Fibroblast of skin of scalp (primary cell): ENCODE measurements at regions not wholly inside any gene's neighbourhood (a gene's known extent, or its start where the extent isn't known, plus 50 kb on each side); places are given as distances from the start of the nearest gene placed in this dataset.
A peak's percentile ranks its signal among the peaks of the same experiment; 100 is the strongest.

Source experiments
- DNase-seq: peaks from one replicate; pipeline ENCODE4 v3.0.0-alpha.2; 2013

GRCh38 chr6:18784794-18785193 lies 397.6 kb downstream of the RNF144B start:
- no peak for DNase-seq

GRCh38 chr6:18785810-18786490 lies 398.8 kb downstream of the RNF144B start:
- DNase-seq: no peak

- DNase-seq: no peak
Measured at GRCh38 chr6:18792866-18793265, 405.7 kb downstream of the RNF144B start.

GRCh38 chr6:18795726-18796125 lies 408.6 kb downstream of the RNF144B start:
- no peak for DNase-seq

GRCh38 chr6:18820725-18821124 lies 433.6 kb downstream of the RNF144B start:
- DNase-seq: no peak

GRCh38 chr6:18823782-18824386 lies 436.7 kb downstream of the RNF144B start:
- DNase-seq: peak; percentile 22

DNA sequence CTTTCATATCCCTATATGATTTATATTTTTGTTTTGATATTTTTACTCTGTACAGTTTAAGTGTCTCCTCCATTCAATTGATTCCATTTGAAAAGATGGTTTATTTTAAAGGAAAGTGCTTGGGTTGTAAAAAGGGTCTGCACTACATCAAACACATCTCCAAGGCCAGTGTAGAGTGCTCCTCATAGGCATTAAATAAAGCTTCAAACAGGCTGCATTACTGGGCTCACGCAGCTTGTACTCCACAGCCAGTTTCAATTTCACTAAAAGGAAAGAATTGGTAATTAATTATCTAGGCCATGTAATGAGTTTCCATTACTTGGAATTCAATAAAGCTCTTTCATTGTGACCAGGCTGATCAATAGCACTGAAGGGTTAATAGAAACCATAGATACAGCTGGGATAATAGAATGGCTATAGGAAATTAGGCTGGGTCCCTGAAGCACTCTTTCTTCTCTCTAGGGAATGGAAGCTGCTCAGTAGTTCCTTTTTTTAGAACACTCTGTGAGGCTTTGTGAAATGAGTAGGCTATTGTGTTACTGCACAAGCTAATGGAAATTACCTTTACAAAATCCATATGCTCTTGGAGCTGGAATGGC lies 442.2 kb downstream of the RNF144B start:
- DNase-seq: no peak

DNA sequence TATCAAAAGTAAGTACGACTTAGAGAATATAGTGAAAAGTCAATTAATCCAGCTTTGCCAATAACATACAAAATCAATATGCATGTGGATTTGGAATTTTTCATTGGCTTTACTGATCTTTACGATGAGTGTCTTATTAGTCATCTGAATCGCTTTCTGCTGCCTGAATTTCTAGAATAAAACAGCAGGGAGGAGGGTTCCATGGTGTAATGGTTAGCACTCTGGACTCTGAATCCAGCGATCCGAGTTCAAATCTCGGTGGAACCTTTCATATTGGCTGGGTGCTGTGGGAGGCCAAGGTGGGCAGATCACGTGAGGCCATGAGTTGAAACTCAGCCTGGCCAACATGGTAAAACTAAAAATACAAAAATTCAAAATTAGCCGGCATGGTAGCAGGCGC lies 448.8 kb downstream of the RNF144B start:
- no peak for DNase-seq

DNA sequence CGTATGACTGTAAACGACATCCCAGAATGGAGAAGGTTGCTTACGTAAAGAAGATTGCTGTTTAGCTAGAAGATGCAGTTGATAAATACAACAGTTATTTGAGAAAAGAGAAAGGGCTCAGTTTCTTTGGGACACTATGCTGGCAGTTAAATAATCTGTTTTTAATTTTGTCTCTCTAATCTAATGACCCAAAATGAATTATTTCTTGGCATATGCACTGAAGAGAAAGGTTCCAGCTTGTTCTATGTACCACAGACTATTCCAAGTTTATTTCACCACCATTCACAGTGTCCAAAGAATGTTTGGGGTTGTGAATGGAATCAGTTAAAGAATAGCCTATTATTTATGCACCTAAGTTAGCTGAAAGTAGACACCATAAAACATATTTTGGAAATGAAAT lies 449.9 kb downstream of the RNF144B start:
- no peak for DNase-seq

GRCh38 chr6:18842534-18842933 lies 455.4 kb downstream of the RNF144B start:
- DNase-seq: no peak

DNA sequence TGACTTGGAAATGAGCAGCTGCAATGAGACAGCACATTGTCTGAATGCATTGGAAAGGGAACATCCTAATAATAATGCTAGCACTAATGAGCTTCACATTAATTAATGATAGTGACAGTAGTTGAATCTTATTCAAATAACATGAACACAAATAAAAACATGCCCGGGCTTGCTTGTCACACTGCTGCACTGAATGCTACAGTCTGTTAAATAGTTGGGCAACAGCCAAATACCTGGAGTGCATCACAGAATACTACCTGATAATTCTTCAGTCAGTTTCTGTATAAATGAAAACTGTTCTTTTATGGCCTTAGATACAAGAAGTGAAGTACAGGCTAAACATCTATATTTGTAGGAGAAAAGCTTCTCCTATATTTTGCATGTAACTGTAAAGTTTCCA lies 458.7 kb downstream of the RNF144B start:
- DNase-seq: no peak

GRCh38 chr6:18846327-18846726 lies 459.2 kb downstream of the RNF144B start:
- DNase-seq: no peak

GRCh38 chr6:18861204-18861603 lies 474.1 kb downstream of the RNF144B start:
- DNase-seq: no peak

DNA sequence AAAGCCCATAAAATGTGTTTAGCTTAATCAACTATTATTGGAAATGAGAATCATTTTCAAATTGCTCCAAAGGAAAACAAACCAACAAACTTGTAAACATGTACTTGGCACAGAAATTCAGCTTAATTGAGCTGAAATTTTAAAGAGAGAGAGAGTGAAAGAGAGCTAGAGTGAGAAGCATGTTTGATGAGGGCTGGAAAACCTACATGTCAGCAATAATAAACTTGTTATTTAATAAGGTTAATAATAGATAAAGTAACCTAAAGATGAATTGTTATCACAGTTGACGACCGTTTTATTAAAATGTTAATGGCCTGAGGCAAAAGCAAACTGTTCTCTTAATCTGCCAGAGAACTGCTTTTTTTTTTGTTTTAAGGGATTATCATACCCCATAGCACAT lies 496.1 kb downstream of the RNF144B start:
- no peak for DNase-seq

- no peak for DNase-seq
Measured at GRCh38 chr6:18883851-18884250, 496.7 kb downstream of the RNF144B start.

GRCh38 chr6:18893540-18894269 lies 506.6 kb downstream of the RNF144B start:
- no peak for DNase-seq

GRCh38 chr6:18897350-18897749 lies 510.2 kb downstream of the RNF144B start:
- no peak for DNase-seq

DNA sequence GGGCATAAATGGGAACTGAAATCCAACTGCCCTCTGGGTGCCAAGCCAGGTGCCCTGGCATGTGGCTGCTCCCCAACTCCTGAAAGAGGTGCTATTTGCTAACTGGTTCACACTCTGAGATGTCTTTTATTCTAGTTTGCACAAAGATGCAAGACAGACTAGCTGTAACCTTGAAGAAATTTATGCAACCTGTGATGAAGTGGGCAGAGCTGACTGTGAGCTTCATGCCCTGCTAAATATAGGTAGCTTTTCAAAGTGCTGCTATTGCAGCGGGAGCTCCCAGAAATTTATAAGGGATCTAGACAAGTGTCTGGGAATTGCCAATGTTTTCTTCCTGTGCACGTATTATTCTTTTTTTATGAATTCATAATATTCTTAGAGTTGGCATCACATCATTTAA lies 517.5 kb downstream of the RNF144B start:
- DNase-seq: no peak

DNA sequence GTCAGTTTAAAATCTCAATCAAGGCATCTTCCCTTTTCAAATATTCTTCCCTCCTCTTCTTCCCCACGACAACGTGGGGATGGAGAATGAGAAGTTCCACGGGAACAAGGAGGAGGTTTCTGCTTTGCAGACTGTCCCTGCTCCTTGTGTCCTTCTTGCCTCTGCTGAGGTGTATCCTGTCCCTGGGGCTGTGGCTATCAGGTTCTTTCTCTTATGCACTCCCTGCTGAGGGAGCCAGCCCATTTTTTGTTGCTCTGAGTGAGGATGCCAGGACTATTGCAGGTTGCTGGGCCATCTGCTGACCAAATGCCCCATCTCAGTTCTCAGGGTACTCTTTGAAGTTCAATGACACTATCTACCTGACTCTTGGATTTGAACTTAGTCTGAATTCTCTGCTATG lies 533.6 kb downstream of the RNF144B start:
- DNase-seq: no peak

GRCh38 chr6:18931086-18931485 lies 543.9 kb downstream of the RNF144B start:
- DNase-seq: no peak

DNA sequence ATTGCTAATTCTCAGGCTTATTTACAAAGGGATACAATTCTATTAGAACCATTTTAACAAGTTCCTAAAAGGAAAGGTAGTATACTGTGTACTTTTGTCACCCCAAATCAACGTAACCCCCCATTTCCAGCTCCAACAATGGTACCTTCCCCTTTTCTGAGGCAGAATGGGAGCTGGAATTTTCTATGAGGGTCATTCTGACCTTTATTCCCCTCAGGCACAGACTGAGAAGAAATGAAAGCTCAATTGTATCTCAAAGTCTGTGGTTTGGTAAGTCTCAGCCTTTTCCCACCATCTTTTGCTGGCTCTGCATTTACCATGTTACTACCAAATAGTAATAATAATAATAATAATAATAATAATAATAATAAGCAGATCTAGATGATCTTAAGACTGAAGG lies 571.0 kb downstream of the RNF144B start:
- DNase-seq: no peak

GRCh38 chr6:18961566-18961965 lies 574.4 kb downstream of the RNF144B start:
- no peak for DNase-seq

DNA sequence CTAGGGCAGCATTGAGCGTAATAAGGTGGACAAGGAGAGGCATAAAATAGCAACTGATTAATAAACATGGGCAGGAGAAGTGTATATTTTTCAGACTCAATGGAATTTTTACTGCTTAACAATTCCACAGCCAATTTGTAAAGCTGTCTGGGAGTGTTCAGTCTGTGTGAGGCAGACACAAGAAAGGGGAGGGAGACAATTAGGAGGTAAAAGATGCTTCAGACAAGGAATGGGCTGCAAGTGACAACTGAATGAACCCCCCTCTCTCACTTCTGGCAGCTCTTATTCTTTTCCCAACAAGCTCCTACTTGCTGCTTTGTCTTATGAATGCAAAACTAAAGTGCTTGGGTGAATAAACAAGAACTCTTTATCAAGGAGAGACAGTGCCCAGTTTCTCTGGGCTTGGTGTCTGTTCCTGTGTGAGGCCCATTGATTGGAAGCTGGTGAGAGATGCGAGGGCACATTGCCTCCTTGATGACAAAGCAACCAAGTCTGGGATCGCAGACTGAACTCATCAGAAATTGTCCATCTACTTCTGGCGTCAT lies 575.3 kb downstream of the RNF144B start:
- DNase-seq: no peak
